K562 (cell line): ENCODE measurements at regions not wholly inside any gene's neighbourhood (a gene's known extent, or its start where the extent isn't known, plus 50 kb on each side); places are given as distances from the start of the nearest gene placed in this dataset.

Source experiments
- C11orf30 ChIP-seq: fragments of 450-650 bp; IDR thresholded peaks from 2 replicates; pipeline ENCODE4 v1.6.1; 2016; ENCODE audit warnings: low read depth, mild to moderate bottlenecking
- CBFA2T3 ChIP-seq: fragments of 450-650 bp; IDR thresholded peaks from 2 replicates; pipeline ENCODE4 v1.6.1; 2017
- IFI16 ChIP-seq: fragments of 250-450 bp; sonication (Bioruptor Pico); IDR thresholded peaks from 2 replicates; pipeline ENCODE4 v2.1.2; 2022; ENCODE audit warnings: mild to moderate bottlenecking, inconsistent platforms
- MAFF ChIP-seq: IDR thresholded peaks from 2 replicates; pipeline ENCODE4 v1.6.1; 2012; ENCODE audit warnings: low read length, improper control_type of control experiment
- RBM17 ChIP-seq: fragments of 200-400 bp; formaldehyde crosslinking; IDR thresholded peaks from 2 replicates; pipeline ENCODE4 v1.6.1; 2017; ENCODE audit warnings: low read depth, mild to moderate bottlenecking, low read length, borderline replicate concordance
- TF ChIP-seq, protein P1 (sequence below): sonication (generic); formaldehyde crosslinking; IDR thresholded peaks from 2 replicates; pipeline ENCODE4 v1.8.1; 2023; ENCODE audit warnings: mild to moderate bottlenecking, missing genetic modification reagents
- TF ChIP-seq, protein P2 (sequence below): fragments of 450-650 bp; formaldehyde crosslinking; IDR thresholded peaks from 2 replicates; pipeline ENCODE4 v1.4.0; 2020; ENCODE audit warnings: mild to moderate bottlenecking, moderate library complexity
- TF ChIP-seq, protein P3 (sequence below): sonication (generic); formaldehyde crosslinking; IDR thresholded peaks from 2 replicates; pipeline ENCODE4 v1.8.0; 2023; ENCODE audit warnings: mild to moderate bottlenecking, missing genetic modification reagents
- TF ChIP-seq, protein P4 (sequence below): fragments of 200-800 bp; sonication (Bioruptor generic); IDR thresholded peaks from 2 replicates; pipeline ENCODE4 v1.6.1; 2016; ENCODE audit warnings: missing genetic modification characterization, missing compliant biosample characterization
- TF ChIP-seq, protein P5 (sequence below): sonication (generic); formaldehyde crosslinking; IDR thresholded peaks from 2 replicates; pipeline ENCODE4 v1.8.0; 2022; ENCODE audit warnings: mild to moderate bottlenecking, missing genetic modification reagents

DNA sequence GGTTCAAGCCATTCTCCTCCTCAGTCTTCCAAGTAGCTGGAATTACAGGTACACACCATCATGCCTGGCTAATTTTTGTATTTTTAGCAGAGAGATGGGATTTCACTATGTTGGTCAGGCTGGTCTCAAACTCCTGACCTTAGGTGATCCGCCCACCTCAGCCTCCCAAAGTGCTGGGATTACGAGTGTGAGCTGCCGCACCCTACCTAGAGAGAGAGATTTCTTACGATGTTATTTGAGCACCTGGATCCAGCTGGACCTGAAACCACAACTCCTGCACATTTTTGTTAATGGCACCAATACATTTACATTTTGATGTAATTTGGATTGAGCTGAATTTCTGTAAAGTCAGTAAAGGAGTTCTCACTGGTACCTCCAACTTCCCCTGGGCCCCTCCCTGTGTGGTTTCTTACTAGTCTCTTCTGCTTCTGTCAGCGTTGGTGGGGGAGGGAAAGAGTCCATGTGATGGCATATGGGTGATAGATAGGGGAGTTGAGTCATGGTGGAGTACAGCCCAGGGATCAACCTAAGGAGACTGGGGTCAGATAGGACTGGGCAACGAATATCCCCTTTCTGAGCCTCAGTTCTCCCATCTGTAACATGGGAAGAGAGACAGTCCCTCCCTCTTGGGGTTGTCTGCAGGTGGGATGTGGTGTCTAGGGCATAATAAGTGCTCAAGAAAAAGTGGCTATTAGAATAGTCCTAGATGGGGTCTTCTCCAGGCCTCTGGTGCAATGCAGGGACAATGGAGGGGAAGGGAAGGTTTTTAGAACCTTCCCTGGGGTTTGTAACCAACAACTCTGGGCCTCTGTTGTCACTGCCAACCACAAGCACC, 83.3 kb upstream of the MED13L start (continued):
- TF ChIP-seq, protein P1, sequence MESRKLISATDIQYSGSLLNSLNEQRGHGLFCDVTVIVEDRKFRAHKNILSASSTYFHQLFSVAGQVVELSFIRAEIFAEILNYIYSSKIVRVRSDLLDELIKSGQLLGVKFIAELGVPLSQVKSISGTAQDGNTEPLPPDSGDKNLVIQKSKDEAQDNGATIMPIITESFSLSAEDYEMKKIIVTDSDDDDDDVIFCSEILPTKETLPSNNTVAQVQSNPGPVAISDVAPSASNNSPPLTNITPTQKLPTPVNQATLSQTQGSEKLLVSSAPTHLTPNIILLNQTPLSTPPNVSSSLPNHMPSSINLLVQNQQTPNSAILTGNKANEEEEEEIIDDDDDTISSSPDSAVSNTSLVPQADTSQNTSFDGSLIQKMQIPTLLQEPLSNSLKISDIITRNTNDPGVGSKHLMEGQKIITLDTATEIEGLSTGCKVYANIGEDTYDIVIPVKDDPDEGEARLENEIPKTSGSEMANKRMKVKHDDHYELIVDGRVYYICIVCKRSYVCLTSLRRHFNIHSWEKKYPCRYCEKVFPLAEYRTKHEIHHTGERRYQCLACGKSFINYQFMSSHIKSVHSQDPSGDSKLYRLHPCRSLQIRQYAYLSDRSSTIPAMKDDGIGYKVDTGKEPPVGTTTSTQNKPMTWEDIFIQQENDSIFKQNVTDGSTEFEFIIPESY (CRISPR knock-in tag): no peak
- TF ChIP-seq, protein P2, sequence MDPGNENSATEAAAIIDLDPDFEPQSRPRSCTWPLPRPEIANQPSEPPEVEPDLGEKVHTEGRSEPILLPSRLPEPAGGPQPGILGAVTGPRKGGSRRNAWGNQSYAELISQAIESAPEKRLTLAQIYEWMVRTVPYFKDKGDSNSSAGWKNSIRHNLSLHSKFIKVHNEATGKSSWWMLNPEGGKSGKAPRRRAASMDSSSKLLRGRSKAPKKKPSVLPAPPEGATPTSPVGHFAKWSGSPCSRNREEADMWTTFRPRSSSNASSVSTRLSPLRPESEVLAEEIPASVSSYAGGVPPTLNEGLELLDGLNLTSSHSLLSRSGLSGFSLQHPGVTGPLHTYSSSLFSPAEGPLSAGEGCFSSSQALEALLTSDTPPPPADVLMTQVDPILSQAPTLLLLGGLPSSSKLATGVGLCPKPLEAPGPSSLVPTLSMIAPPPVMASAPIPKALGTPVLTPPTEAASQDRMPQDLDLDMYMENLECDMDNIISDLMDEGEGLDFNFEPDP (CRISPR knock-in tag): no peak
- TF ChIP-seq, protein P3, sequence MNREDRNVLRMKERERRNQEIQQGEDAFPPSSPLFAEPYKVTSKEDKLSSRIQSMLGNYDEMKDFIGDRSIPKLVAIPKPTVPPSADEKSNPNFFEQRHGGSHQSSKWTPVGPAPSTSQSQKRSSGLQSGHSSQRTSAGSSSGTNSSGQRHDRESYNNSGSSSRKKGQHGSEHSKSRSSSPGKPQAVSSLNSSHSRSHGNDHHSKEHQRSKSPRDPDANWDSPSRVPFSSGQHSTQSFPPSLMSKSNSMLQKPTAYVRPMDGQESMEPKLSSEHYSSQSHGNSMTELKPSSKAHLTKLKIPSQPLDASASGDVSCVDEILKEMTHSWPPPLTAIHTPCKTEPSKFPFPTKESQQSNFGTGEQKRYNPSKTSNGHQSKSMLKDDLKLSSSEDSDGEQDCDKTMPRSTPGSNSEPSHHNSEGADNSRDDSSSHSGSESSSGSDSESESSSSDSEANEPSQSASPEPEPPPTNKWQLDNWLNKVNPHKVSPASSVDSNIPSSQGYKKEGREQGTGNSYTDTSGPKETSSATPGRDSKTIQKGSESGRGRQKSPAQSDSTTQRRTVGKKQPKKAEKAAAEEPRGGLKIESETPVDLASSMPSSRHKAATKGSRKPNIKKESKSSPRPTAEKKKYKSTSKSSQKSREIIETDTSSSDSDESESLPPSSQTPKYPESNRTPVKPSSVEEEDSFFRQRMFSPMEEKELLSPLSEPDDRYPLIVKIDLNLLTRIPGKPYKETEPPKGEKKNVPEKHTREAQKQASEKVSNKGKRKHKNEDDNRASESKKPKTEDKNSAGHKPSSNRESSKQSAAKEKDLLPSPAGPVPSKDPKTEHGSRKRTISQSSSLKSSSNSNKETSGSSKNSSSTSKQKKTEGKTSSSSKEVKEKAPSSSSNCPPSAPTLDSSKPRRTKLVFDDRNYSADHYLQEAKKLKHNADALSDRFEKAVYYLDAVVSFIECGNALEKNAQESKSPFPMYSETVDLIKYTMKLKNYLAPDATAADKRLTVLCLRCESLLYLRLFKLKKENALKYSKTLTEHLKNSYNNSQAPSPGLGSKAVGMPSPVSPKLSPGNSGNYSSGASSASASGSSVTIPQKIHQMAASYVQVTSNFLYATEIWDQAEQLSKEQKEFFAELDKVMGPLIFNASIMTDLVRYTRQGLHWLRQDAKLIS (CRISPR knock-in tag): no peak
- peak; percentile 34; the same call in 1 of the 2 replicates for TF ChIP-seq MAFF
- TF ChIP-seq, protein P4, sequence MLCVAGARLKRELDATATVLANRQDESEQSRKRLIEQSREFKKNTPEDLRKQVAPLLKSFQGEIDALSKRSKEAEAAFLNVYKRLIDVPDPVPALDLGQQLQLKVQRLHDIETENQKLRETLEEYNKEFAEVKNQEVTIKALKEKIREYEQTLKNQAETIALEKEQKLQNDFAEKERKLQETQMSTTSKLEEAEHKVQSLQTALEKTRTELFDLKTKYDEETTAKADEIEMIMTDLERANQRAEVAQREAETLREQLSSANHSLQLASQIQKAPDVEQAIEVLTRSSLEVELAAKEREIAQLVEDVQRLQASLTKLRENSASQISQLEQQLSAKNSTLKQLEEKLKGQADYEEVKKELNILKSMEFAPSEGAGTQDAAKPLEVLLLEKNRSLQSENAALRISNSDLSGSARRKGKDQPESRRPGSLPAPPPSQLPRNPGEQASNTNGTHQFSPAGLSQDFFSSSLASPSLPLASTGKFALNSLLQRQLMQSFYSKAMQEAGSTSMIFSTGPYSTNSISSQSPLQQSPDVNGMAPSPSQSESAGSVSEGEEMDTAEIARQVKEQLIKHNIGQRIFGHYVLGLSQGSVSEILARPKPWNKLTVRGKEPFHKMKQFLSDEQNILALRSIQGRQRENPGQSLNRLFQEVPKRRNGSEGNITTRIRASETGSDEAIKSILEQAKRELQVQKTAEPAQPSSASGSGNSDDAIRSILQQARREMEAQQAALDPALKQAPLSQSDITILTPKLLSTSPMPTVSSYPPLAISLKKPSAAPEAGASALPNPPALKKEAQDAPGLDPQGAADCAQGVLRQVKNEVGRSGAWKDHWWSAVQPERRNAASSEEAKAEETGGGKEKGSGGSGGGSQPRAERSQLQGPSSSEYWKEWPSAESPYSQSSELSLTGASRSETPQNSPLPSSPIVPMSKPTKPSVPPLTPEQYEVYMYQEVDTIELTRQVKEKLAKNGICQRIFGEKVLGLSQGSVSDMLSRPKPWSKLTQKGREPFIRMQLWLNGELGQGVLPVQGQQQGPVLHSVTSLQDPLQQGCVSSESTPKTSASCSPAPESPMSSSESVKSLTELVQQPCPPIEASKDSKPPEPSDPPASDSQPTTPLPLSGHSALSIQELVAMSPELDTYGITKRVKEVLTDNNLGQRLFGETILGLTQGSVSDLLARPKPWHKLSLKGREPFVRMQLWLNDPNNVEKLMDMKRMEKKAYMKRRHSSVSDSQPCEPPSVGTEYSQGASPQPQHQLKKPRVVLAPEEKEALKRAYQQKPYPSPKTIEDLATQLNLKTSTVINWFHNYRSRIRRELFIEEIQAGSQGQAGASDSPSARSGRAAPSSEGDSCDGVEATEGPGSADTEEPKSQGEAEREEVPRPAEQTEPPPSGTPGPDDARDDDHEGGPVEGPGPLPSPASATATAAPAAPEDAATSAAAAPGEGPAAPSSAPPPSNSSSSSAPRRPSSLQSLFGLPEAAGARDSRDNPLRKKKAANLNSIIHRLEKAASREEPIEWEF (CRISPR knock-in tag): no peak
- TF ChIP-seq C11orf30: peak; percentile 59
- TF ChIP-seq IFI16 (CRISPR knock-in tag): no peak
- TF ChIP-seq RBM17: no peak
- peak; percentile 88 for TF ChIP-seq CBFA2T3
- TF ChIP-seq, protein P5, sequence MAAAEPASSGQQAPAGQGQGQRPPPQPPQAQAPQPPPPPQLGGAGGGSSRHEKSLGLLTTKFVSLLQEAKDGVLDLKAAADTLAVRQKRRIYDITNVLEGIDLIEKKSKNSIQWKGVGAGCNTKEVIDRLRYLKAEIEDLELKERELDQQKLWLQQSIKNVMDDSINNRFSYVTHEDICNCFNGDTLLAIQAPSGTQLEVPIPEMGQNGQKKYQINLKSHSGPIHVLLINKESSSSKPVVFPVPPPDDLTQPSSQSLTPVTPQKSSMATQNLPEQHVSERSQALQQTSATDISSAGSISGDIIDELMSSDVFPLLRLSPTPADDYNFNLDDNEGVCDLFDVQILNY (CRISPR knock-in tag): no peak
